ENCODE measurements at regions not wholly inside any gene's neighbourhood (a gene's known extent, or its start where the extent isn't known, plus 50 kb on each side); places are given as distances from the start of the nearest gene placed in this dataset.

DNA sequence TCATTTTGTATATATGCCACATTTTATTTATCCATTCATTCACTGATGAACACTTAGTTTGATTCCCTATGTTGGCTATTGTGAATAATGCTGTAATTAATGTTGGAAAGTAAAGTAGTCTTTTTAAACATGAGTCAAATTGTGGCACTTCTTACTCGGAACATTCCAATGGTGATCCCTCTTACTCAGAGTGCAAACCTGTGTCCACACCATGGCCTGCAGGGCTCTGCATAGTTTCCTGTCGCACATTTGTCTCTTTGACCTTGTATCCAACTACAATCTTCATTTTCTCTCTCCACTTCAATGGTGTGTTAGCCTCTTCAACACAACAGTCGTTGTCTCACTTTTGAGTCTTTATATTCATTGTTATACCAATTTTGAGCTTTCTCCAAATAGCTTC lies 98.1 kb upstream of the PAPPA start:
- no peak for DNase-seq (ENCODE audit: low read depth in 3 of 3, low spot score in 2 of 3)

GRCh38 chr9:116057371-116057770 lies 96.2 kb upstream of the PAPPA start:
- DNase-seq (ENCODE audit: low read depth in 3 of 3, low spot score in 2 of 3): no peak

DNA sequence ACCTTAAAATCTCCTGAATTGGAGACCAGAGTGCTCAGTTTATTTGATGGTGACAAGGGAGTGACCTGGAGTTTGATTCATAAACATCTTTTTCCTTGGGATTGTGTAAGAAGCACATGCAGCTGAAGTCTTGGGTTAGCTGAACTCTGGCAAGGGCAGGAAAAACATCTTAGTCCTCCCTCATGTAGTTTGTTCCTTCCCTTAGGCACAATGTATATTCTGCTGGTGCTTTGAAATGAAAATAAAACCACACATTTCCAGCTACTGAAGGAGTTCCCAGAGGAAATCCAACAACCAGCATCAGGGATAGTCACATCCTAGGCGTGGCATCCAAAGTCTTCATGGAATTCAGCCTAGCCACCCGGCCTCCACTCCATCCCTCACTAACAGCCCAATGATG lies 95.2 kb upstream of the PAPPA start:
- DNase-seq (ENCODE audit: low read depth in 3 of 3, low spot score in 2 of 3): no peak

GRCh38 chr9:116059466-116059865 lies 94.1 kb upstream of the PAPPA start:
- DNase-seq (ENCODE audit: low read depth in 3 of 3, low spot score in 2 of 3): no peak

- DNase-seq (ENCODE audit: low read depth in 3 of 3, low spot score in 2 of 3): no peak
These were observed 93.0 kb upstream of the PAPPA start for GRCh38 chr9:116060631-116061030.

GRCh38 chr9:116061546-116062205 lies 91.9 kb upstream of the PAPPA start:
- DNase-seq (ENCODE audit: low read depth in 3 of 3, low spot score in 2 of 3): no peak

DNA sequence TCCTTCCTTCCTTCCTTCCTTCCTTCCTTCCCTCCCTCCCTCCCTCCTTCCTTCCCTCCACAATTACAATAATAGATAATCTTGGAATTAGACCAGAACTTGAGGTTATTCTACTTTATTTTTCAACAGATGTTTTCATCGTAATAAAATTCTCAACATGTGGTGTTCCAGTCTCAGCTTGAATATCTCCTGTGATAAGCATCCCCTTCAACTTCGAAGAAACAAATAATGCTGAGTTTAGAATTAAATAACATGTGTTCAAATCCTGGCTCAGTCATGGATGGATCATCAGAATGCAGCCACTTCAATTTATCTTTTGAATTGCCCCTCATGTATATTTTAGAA lies 91.4 kb upstream of the PAPPA start:
- DNase-seq (ENCODE audit: low read depth in 3 of 3, low spot score in 2 of 3): no peak

DNA sequence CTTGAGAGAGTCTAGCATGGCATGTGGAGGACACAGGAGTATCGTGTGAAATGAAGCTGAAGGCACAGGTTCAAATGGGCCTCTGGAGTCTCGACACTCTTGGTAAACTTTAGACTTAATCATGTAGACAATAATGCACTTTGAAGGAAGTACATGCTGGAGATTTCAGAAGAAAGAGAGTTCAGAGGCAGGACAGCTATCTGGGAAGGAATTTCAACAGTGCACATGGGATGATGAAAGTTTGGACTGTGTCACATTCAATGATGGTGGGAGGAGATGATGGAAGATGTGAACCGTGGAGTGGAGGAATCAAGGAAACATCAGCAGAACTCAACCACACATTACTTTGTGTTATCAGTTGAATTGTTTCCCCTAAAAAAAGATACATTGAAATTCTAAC lies 88.6 kb upstream of the PAPPA start:
- no peak for DNase-seq (ENCODE audit: low read depth in 3 of 3, low spot score in 2 of 3)

DNA sequence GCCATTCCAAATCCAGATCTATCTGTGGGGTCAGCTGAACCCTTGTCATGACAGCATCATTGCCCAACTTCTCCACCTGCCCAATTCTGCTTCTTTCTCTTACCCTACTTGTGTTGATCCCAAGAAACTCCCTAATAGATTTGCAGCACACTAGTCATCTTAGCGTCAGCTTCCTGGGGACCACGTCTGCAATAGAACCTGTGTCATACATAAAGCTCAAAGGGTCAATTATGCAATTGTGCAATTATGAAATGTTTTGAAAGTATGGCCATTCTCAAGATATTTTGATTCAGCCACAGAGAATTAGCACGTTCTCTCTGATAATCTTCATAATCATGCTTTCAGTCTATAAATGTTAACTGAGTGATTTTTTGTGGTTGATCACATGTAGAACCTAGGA lies 87.4 kb upstream of the PAPPA start:
- DNase-seq (ENCODE audit: low read depth in 3 of 3, low spot score in 2 of 3): no peak

DNA sequence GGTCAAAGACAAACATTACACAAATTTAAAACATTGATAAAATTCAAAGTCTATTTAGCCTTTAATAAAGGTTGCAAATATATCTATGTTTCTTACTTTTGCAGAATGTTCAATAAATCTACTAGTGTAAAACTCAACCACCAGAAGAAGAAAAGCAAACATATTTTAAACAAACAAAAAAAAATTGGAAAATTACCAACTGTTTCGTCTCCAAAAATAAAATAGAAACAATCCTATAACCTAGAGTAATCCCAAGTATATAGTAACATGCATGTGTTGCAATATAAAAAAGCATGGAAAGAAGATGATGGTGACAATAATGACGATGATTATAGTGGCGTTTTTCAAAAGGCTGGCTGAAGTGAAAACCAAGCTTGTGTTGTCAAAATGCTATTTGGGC lies 86.0 kb upstream of the PAPPA start:
- DNase-seq (ENCODE audit: low read depth in 3 of 3, low spot score in 2 of 3): no peak

- DNase-seq (ENCODE audit: low read depth in 3 of 3, low spot score in 2 of 3): no peak
These were observed 83.2 kb upstream of the PAPPA start for GRCh38 chr9:116070256-116070914.

DNA sequence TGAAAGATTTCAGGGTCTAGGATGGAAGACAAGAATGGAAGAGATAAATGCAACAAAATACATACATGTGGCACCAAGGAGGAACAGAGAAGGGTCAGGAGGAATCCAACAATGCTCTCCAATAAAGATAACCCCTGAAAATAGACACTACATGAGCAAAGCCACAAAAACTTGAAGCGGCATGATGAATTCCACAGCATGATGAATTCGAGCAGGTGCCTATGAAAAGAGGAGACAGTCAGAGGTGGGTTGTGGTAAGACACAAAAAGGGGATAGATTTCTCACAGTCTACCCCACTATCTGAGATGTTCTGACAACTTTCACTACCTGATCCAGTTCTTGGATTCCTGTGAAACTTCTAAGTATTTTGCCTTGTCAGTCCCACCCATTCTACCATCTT lies 81.5 kb upstream of the PAPPA start:
- DNase-seq (ENCODE audit: low read depth in 3 of 3, low spot score in 2 of 3): no peak

- DNase-seq (ENCODE audit: low read depth in 3 of 3, low spot score in 2 of 3): no peak
These were observed 79.8 kb upstream of the PAPPA start for GRCh38 chr9:116073826-116074225.

GRCh38 chr9:116074658-116075057 lies 78.9 kb upstream of the PAPPA start:
- DNase-seq (ENCODE audit: low read depth in 3 of 3, low spot score in 2 of 3): no peak

- no peak for DNase-seq (ENCODE audit: low read depth in 3 of 3, low spot score in 2 of 3)
These were observed 78.4 kb upstream of the PAPPA start for GRCh38 chr9:116075191-116075590.

DNA sequence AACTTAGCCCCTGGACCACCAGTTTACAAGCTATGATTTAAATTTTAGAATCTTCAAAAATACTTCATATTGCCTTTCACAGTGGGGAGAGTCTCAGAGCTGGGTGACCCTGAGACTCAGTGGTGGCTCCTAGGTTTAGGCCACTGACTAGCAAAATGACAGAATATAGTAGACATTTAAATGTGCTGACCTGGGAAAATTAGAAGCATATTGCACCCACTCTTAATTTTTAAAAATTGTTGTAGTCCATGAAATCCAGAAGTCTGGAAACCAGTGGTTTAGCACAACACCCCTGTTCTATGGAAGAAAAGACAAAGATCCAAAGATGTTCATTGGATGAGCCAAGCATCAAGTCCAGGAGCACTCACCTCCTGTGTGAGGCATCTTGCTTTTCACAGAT lies 75.0 kb upstream of the PAPPA start:
- DNase-seq (ENCODE audit: low read depth in 3 of 3, low spot score in 2 of 3): no peak

GRCh38 chr9:116080561-116080960 lies 73.0 kb upstream of the PAPPA start:
- DNase-seq (ENCODE audit: low read depth in 3 of 3, low spot score in 2 of 3): no peak

GRCh38 chr9:116081435-116082115 lies 72.0 kb upstream of the PAPPA start:
- no peak for DNase-seq (ENCODE audit: low read depth in 3 of 3, low spot score in 2 of 3)

DNA sequence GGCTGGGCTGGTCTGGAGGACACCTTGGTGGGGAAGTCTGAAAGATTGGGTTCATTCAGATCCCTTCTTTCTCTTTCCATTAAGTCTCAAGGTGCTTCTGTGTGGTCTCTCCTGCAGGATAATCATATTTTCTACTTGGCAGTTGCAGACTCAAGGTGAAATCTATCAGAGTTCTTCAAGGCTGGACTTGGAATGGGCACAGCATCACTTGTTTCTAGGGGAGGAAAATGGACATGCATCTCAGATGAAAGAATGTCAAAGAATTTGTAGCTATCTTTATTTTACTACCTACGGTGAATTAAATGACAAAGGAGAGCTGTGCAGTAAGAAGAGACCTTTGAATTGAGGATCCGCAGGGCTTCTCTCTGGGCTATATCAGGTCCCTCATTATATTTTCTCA lies 69.8 kb upstream of the PAPPA start:
- no peak for DNase-seq (ENCODE audit: low read depth in 3 of 3, low spot score in 2 of 3)

DNA sequence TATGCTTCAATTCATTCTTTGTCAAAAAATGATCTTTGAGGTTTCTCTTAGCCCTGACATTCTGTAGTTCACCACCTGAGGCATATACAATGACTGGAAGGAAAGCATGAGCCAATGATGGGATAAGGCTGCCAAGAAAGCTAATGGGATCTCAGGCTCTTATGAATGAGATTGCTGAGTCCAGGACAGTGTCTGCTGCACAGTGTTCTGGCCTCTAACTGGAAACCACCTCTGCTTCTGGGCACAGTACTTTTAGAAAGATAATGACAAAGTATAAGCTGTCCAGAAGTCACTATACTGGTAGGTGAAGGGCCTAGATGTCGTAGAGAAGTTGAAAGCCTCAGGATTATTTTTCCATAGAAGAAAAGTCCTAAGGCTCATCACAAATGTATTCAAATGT lies 69.1 kb upstream of the PAPPA start:
- DNase-seq (ENCODE audit: low read depth in 3 of 3, low spot score in 2 of 3): no peak

DNA sequence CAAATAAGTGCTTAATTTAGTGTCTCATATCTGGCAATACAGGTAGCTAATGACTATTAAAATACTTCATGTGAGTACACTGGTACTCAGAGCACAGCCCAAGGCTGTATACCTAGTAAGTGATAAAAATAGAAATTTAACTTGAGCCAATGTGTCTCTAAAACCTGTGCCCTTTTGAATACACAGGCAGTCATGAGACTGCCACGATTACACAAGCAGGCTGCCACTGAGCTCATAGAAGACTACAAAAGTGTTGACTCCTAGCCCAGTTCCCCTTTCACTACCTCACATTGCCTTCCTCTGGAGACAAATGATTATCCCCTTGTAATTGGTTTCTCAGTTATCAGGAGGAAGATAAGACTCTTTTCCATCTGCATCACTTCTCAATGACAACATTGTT lies 66.3 kb upstream of the PAPPA start:
- DNase-seq (ENCODE audit: low read depth in 3 of 3, low spot score in 2 of 3): no peak

DNA sequence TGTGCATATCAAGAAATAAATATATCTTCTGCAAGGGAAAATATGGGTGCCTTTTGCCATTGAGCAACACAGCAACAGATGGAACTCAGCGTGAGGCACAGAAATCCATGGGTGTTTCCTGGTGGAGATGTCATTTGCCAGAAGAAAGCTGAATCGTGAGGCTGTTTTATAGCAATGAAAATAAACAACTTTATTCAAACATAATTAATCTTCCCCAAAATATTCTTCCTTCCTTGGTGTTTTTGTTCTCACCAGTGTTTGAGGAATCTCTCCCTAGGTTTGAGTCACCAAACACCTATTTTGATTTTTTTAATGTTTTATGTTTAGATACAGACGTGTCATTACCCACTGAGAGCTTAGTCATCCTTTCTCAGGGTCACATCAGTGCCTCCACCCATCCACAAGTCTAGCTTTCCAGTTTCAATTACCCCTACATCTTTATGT lies 65.8 kb upstream of the PAPPA start:
- DNase-seq (ENCODE audit: low read depth in 3 of 3, low spot score in 2 of 3): no peak
